Mesothelial cell of epicardium (in vitro differentiated cells): ENCODE measurements at regions not wholly inside any gene's neighbourhood (a gene's known extent, or its start where the extent isn't known, plus 50 kb on each side); places are given as distances from the start of the nearest gene placed in this dataset.

Source experiments
- DNase-seq, 2 experiments: peaks; one replicate each; pipeline ENCODE4 v3.0.0; 2021; ENCODE audit warnings: low spot score in 2 of 2; ENCODE audit not compliant: unreplicated experiment in 2 of 2
- H3K27ac Mint-ChIP-seq: 2 replicates; pipeline ENCODE4 v1.8.0; 2021; ENCODE audit warnings: mixed read lengths
- H3K27me3 Mint-ChIP-seq: 2 replicates; pipeline ENCODE4 v1.8.0; 2021; ENCODE audit warnings: low read depth, mixed read lengths
- H3K36me3 Mint-ChIP-seq: 2 replicates; pipeline ENCODE4 v1.8.0; 2021; ENCODE audit warnings: mixed read lengths
- H3K4me1 Mint-ChIP-seq: 2 replicates; pipeline ENCODE4 v1.8.0; 2021; ENCODE audit warnings: mixed read lengths
- H3K4me3 Mint-ChIP-seq: 2 replicates; pipeline ENCODE4 v1.8.0; 2021; ENCODE audit warnings: mild to moderate bottlenecking, moderate library complexity, mixed read lengths
- H3K9me3 Mint-ChIP-seq: 2 replicates; pipeline ENCODE4 v1.8.0; 2021; ENCODE audit warnings: mixed read lengths
- CTCF ChIP-seq: fragments of 200-600 bp; sonication (generic); IDR thresholded peaks from one replicate; pipeline ENCODE4 v1.5.0; 2021; ENCODE audit warnings: antibody characterized with exemption; ENCODE audit not compliant: unreplicated experiment

- no peak overlapping the region for H3K27ac Mint-ChIP-seq
- no peak for DNase-seq
- peaks cover 17% of the 10 kb centered on the region for H3K27me3 Mint-ChIP-seq
- no peaks in the 10 kb centered on the region for H3K36me3 Mint-ChIP-seq
- no peaks in the 10 kb centered on the region for H3K4me1 Mint-ChIP-seq
- H3K9me3 Mint-ChIP-seq = no peaks in the 10 kb centered on the region
- H3K4me3 Mint-ChIP-seq = no peak overlapping the region
- no peak for TF ChIP-seq CTCF
These were observed 163.8 kb upstream of the PIRT start for GRCh38 chr17:11001651-11002050.

GRCh38 chr17:10999484-10999883, 161.6 kb upstream of the PIRT start:
- no peak for DNase-seq
- TF ChIP-seq CTCF = no peak
- peaks cover 24% of the 10 kb centered on the region for H3K27me3 Mint-ChIP-seq
- H3K9me3 Mint-ChIP-seq = no peaks in the 10 kb centered on the region
- no peaks in the 10 kb centered on the region for H3K4me1 Mint-ChIP-seq
- no peak overlapping the region for H3K27ac Mint-ChIP-seq
- no peaks in the 10 kb centered on the region for H3K36me3 Mint-ChIP-seq
- H3K4me3 Mint-ChIP-seq = no peak overlapping the region

GRCh38 chr17:10993126-10993525, 155.2 kb upstream of the PIRT start:
- no peaks in the 10 kb centered on the region for H3K4me1 Mint-ChIP-seq
- H3K4me3 Mint-ChIP-seq = no peak overlapping the region
- no peak overlapping the region for H3K27ac Mint-ChIP-seq
- peaks cover 23% of the 10 kb centered on the region for H3K27me3 Mint-ChIP-seq
- H3K36me3 Mint-ChIP-seq = no peaks in the 10 kb centered on the region
- TF ChIP-seq CTCF = no peak
- no peak for DNase-seq
- H3K9me3 Mint-ChIP-seq = peaks cover under 1% of the 10 kb centered on the region

- no peaks in the 10 kb centered on the region for H3K36me3 Mint-ChIP-seq
- H3K9me3 Mint-ChIP-seq = peaks cover 3% of the 10 kb centered on the region
- TF ChIP-seq CTCF = no peak
- no peak overlapping the region for H3K27ac Mint-ChIP-seq
- no peak for DNase-seq
- H3K4me3 Mint-ChIP-seq = no peak overlapping the region
- peaks cover 26% of the 10 kb centered on the region for H3K27me3 Mint-ChIP-seq
- no peaks in the 10 kb centered on the region for H3K4me1 Mint-ChIP-seq
These were observed 154.4 kb upstream of the PIRT start for GRCh38 chr17:10992106-10992880.

GRCh38 chr17:10987786-10988185, 149.9 kb upstream of the PIRT start:
- Mint-ChIP-seq H3K36me3 (no peaks in the 10 kb centered on the region), H3K4me3 (no peak overlapping the region), H3K27me3 (peaks cover 12% of the 10 kb centered on the region), H3K4me1 (no peaks in the 10 kb centered on the region), H3K27ac (no peak overlapping the region), H3K9me3 (peaks cover 29% of the 10 kb centered on the region)
- DNase-seq = no peak
- no peak for TF ChIP-seq CTCF
